Activated CD8-positive, alpha-beta T cell treated with anti-CD3 and anti-CD28 coated beads for 36 hours (primary cell): ENCODE measurements at regions not wholly inside any gene's neighbourhood (a gene's known extent, or its start where the extent isn't known, plus 50 kb on each side); places are given as distances from the start of the nearest gene placed in this dataset.

Experiments
- ATAC-seq: fragments of 200-7000 bp; cut with Tn5 transposase; one replicate; pipeline ENCODE4 v1.10.0; 2021; ENCODE audit warnings: mild to moderate bottlenecking, moderate library complexity
- CTCF ChIA-PET: fragments of 350-600 bp; sonication (Branson Sonifier 250); formaldehyde crosslinking; loops from one replicate; lab custom pipeline; 2021; ENCODE audit warnings: antibody characterized with exemption; lab: Charles Lee
- POLR2A ChIA-PET: fragments of 350-600 bp; sonication (Branson Sonifier 250); formaldehyde crosslinking; loops from one replicate; lab custom pipeline; 2021; ENCODE audit warnings: antibody characterized with exemption; lab: Charles Lee
- DNase-seq: peaks from one replicate; pipeline ENCODE4 v3.0.0-alpha.2; 2020
- H3K27ac Mint-ChIP-seq: one replicate; pipeline ENCODE4 v1.8.0; 2021; ENCODE audit warnings: mild to moderate bottlenecking, mixed read lengths
- H3K27me3 Mint-ChIP-seq: one replicate; pipeline ENCODE4 v1.8.0; 2021; ENCODE audit warnings: mixed read lengths
- H3K36me3 Mint-ChIP-seq: one replicate; pipeline ENCODE4 v1.8.0; 2021; ENCODE audit warnings: low read depth, mixed read lengths
- H3K4me1 Mint-ChIP-seq: one replicate; pipeline ENCODE4 v1.8.0; 2021; ENCODE audit warnings: low read depth, mixed read lengths
- H3K4me3 Mint-ChIP-seq: one replicate; pipeline ENCODE4 v1.8.0; 2021; ENCODE audit warnings: mild to moderate bottlenecking, moderate library complexity, mixed read lengths
- H3K9me3 Mint-ChIP-seq: one replicate; pipeline ENCODE4 v1.8.0; 2021; ENCODE audit warnings: mixed read lengths
- CTCF ChIP-seq: fragments of 200-600 bp; IDR thresholded peaks from one replicate; pipeline ENCODE4 v1.8.0; 2022; ENCODE audit warnings: antibody characterized with exemption, mild to moderate bottlenecking
- intact Hi-C: fragments of 100-400 bp; cut with micrococcal nuclease; formaldehyde crosslinking; loops from one replicate; pipeline ENCODE4 v1.10.0; 2022

DNA sequence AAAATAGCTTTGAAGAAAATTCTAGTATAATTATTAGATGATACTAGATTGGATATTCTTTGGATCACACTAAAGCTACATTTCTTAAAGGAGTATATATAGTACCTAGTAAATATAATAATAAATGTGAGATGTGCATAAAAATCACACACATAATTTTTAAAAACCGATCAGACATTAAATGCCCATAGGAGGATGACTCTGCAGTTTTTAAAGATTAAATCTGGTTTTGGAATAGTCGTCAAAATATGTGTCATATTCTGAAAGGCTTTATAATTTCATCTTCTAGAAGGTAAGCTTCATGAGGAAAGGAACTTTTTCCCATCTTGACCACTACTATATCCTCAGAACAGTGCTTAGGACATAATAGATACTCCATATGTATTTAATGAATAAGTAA is 169.0 kb downstream of the NRIP1 start:
- ChIA-PET POLR2A (interaction anchor here (0.6 kb wide), 1 partner anchor 423 kb away, joined by 3 read pairs; no protein-coding TSS in a partner anchor), CTCF (no interaction called here)
- ATAC-seq (no peak), DNase-seq (no peak)
- Mint-ChIP-seq H3K9me3 (no peaks in the 10 kb centered on the region), H3K4me1 (peaks cover 8% of the 10 kb centered on the region), H3K4me3 (no peak overlapping the region), H3K36me3 (no peaks in the 10 kb centered on the region), H3K27me3 (no peaks in the 10 kb centered on the region), H3K27ac (no peak overlapping the region)
- no peak for TF ChIP-seq CTCF
- intact Hi-C loops = no loop called here

DNA sequence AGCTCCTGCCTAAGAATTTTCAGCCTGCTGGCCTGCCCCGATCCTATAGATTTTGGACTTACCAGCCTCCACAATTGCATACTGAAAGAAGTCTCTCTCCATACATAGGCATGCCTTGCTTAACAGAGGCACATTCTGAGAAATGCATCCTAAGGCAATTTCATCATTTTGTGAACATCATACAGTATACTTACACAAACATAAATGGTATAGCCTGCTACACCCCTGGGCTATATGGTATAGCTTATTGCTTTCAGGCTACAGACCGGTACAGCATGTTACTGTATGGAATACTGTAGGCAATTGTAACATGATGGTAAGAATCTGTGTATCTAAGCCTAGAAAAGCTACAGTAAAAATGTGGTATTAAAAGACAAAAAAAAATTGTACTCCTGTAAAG is 174.7 kb downstream of the NRIP1 start:
- no peak for ATAC-seq
- ChIA-PET CTCF (interaction anchor here (0.7 to 2.6 kb wide), 3 partner anchors 9 to 127 kb away, joined by 5 to 9 read pairs (median 5); no protein-coding TSS in a partner anchor), POLR2A (no interaction called here)
- Mint-ChIP-seq H3K4me1 (no peaks in the 10 kb centered on the region), H3K4me3 (no peak overlapping the region), H3K27me3 (no peaks in the 10 kb centered on the region), H3K9me3 (no peaks in the 10 kb centered on the region), H3K27ac (no peak overlapping the region), H3K36me3 (no peaks in the 10 kb centered on the region)
- no peak for DNase-seq
- intact Hi-C loops = no loop called here
- TF ChIP-seq CTCF = no peak

- Mint-ChIP-seq H3K4me3 (no peak overlapping the region), H3K27ac (no peak overlapping the region), H3K9me3 (no peaks in the 10 kb centered on the region), H3K4me1 (no peaks in the 10 kb centered on the region), H3K36me3 (no peaks in the 10 kb centered on the region), H3K27me3 (no peaks in the 10 kb centered on the region)
- intact Hi-C loops = no loop called here
- ATAC-seq = no peak
- TF ChIP-seq CTCF = no peak
- DNase-seq = no peak
- POLR2A ChIA-PET = no interaction called here
- CTCF ChIA-PET = interaction anchor here (1.5 to 2.6 kb wide), 2 partner anchors 8 to 25 kb away, joined by 5 to 9 read pairs; no protein-coding TSS in a partner anchor
These were observed 175.6 kb downstream of the NRIP1 start for GRCh38 chr21:14889080-14889810.

DNA sequence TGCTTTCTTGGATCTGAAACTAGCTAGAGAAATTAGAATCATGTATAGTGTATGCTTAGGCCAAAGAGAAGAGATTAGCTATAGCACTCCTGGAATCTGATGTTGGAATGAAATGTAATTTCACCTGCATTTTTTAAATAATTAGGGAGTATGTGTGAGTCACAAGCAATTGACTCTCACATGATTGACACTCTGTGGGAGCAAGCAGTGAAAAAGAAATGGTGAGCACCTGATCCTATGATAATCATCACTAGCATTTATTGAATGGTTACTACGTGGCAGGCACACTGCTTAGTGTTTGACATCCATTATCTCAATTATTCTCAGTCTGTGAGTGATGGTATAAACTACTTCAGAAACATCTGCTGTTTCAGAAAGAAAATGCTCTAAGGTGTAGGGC is 176.6 kb downstream of the NRIP1 start:
- ATAC-seq (no peak), DNase-seq (no peak)
- no peaks in the 10 kb centered on the region for H3K27me3 Mint-ChIP-seq
- ChIA-PET POLR2A (no interaction called here), CTCF (no interaction called here)
- H3K9me3 Mint-ChIP-seq = no peaks in the 10 kb centered on the region
- intact Hi-C loops = no loop called here
- no peak for TF ChIP-seq CTCF
- peaks cover 2% of the 10 kb centered on the region for H3K4me1 Mint-ChIP-seq
- no peaks in the 10 kb centered on the region for H3K36me3 Mint-ChIP-seq
- no peak overlapping the region for H3K4me3 Mint-ChIP-seq
- no peak overlapping the region for H3K27ac Mint-ChIP-seq

- Mint-ChIP-seq H3K27ac (no peak overlapping the region), H3K27me3 (no peaks in the 10 kb centered on the region), H3K4me1 (peaks cover 3% of the 10 kb centered on the region), H3K4me3 (no peak overlapping the region), H3K9me3 (no peaks in the 10 kb centered on the region), H3K36me3 (no peaks in the 10 kb centered on the region)
- ChIA-PET CTCF (interaction anchor here (1.0 kb wide), 1 partner anchor 27 kb away, joined by 4 read pairs; no protein-coding TSS in a partner anchor), POLR2A (interaction anchor here (0.7 kb wide), 1 partner anchor 89 kb away, joined by 3 read pairs; no protein-coding TSS in a partner anchor)
- no peak for ATAC-seq
- intact Hi-C loops = no loop called here
- DNase-seq = no peak
- TF ChIP-seq CTCF = no peak
These were observed 178.8 kb downstream of the NRIP1 start for GRCh38 chr21:14886001-14886400.
